CD4-positive, alpha-beta T cell treated with Interleukin-4 for 4 hours (primary cell): ENCODE measurements at regions not wholly inside any gene's neighbourhood (a gene's known extent, or its start where the extent isn't known, plus 50 kb on each side); places are given as distances from the start of the nearest gene placed in this dataset.

Experiments
- DNase-seq: peaks from one replicate; pipeline ENCODE4 v3.0.0-alpha.2; 2020

DNA sequence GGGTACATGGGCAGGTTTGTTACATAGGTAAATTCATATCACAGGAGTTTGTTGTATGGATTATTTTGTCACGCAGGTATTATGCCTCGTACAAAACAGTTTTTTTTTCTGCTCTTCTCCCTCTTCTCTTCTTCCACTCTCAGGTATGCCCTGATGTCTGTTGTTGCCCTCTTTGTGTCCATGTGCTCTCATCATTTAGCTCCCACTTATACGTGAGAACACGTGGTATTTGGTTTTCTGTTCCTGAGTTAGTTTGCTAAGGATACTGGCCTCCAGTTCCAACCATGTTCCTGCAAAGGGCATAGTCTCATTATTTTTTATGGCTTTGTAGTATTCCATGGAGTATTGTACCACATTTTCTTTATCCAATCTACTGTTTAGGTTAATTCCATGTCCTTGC lies 65.7 kb downstream of the UNC5CL start:
- DNase-seq: no peak

DNA sequence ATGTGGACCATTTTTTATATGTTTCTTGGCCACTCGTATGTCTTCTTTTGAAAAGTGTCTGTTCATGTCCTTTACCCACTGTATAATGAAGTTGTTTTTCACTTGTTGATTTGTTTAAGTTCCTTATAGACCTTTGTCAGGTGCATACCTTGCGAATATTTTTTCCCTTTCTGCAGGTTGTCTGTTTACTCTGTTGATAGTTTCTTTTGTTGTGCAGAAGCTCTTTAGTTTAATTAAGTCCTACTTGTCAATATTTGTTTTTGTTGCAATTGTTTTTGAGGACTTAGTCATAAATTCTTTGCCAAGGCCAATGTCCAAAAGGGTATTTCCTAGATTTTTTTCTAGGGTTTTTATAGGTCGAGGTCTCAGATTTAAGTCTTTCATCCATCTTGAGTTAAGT lies 66.2 kb downstream of the UNC5CL start:
- DNase-seq: no peak

DNA sequence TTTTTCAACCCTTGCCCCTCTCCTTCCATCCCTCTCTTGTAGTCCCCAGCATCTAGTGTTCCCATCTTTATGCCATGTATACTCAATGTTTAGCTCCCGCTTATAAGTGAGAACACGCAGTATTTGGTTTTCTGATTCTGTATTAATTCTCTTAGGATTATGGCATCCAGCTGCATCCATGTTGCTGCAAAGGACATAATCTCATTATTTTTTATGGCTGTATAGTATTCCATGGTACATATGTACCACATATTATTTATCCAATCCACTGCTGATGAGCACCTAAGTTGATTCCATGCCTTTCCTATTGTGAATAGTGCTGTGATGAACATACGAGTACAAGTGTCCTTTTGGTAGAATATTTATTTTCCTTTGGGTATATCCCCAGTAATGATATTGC lies 66.8 kb downstream of the UNC5CL start:
- no peak for DNase-seq

- DNase-seq: no peak
Measured at GRCh38 chr6:40968620-40969164, 70.3 kb downstream of the UNC5CL start.

GRCh38 chr6:40966860-40967259 lies 72.2 kb downstream of the UNC5CL start:
- no peak for DNase-seq

DNA sequence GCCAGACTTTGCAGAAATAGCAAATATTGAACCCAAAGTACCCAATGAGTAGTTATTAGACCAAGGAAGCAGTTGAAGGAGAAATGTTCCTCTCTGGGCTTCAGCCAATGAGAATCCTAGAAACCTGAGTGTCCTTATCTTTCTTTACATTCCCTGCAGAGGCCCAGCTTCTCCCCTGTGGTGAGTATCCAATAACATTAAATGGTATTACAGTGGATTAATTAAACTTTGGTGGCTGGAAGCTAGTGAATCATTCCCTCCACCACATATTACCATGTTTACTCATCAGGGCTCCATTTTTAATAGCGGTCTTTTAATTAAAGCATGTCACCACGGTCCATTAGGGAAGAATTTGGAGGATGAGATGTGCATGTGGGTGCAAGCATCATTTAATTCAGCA lies 74.0 kb downstream of the UNC5CL start:
- no peak for DNase-seq

DNA sequence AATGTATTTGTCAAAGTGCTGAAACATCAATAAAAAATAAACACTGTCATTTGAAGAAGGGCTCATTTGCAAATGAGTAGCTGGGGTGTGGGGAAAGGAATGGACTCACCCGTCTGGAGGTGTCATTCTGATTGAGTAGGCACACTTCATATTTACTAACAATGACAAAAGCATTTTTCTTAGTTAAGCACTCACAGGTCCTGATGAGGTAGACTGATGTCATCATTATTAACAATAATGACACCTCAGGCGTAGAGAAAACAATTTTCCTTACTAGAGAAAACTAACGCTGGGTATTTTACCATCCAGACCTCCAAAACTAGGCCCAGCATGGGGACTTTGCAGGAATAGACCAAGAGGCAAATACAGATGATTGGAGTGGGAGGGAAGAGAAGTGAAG lies 76.0 kb downstream of the UNC5CL start:
- no peak for DNase-seq

DNA sequence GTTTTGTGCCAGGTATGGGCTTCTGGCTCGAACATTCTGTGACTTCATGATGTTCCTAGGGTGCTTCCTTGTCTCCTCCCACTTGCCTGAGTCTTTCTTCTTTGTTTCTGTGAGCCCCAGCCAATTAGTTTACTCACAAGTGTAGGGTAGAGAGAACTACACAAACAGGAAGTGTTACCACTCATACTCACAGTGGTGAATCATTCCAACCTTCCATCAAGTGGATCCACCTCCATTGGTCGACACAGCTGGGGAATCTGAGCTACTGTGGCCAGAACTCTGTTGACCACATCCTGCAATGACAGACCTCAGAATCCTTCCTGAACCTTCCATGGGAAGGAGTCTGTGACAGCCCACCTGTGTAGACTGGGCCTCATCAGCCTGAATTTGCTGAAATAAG lies 76.8 kb downstream of the UNC5CL start:
- no peak for DNase-seq

GRCh38 chr6:40961831-40962230 lies 77.2 kb downstream of the UNC5CL start:
- no peak for DNase-seq

DNA sequence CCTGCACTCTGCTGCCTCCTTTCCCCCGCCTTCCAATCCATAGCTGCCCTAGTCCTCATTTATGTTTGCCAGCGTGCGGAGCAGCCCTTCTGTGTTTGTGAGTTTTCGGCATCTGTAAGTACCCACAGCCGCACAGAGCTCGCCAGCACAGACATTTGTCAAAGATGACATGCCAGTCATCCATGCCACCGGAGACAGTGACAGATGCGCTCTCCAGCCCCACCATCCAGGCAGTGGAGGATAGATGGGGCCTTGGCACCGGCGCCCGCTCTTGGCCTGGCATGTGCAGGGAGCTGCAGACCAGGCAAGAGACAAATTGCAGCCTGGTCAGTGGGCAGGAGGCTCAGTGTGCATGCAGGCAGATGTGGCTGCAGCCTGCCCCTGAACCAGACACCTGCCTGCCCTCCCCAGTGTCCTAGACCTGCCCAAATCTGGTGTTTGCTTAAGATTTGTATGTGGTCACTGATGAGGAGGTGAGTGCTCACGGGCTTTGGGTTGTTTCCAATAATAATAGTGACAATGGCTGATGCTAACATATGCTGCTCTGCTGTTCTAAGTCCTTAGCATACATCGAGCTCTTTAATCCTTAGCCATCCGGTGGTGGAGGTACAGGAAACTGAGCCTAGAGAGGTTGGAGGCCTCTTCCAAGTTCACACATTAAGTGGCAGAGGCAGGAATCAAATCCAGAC lies 78.1 kb downstream of the UNC5CL start:
- DNase-seq: no peak

GRCh38 chr6:40959781-40960327 lies 79.2 kb downstream of the UNC5CL start:
- DNase-seq: no peak

GRCh38 chr6:40958738-40959137 lies 80.3 kb downstream of the UNC5CL start:
- no peak for DNase-seq

DNA sequence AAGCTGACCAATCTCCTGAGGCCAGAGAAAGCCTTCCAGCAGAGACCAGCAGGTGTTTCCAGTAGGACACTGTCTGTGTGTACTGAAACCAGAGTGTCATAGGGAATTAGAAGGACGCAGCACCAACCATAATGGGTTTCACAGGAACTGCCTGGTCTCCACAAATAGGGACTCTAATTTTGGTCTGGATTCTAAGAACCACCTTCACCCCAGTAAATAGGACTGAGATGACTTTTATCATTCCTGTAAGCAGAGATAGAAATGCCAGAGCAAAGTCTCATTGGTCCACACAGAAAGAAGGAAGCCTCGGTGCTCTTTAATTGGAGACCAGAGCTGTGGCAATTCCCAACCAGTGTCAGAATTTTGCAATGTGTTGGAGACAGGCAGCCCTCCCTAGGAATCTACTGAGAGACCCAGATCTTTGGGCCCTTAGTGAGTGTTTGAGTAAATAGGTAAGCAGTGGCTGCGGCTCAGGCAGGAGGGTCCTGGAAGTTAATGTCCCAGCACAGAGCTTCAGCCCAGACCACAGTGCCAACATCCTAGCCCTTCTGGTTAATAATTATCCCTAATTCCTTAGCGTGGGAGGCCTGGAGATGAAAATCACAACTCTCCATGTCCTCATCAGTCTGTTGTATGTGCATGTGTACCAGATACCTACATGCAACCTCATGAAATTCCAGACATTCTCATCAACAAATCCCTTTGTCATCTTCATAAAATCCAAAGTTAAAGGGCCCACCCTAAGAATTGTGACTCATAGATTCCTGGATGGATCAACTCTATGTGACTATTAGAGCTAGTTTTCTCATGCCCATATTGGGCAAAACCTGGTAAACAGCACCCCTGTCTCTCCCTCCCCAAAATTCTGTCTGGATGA lies 81.2 kb downstream of the UNC5CL start:
- no peak for DNase-seq

GRCh38 chr6:40956936-40957335 lies 82.1 kb downstream of the UNC5CL start:
- DNase-seq: no peak

DNA sequence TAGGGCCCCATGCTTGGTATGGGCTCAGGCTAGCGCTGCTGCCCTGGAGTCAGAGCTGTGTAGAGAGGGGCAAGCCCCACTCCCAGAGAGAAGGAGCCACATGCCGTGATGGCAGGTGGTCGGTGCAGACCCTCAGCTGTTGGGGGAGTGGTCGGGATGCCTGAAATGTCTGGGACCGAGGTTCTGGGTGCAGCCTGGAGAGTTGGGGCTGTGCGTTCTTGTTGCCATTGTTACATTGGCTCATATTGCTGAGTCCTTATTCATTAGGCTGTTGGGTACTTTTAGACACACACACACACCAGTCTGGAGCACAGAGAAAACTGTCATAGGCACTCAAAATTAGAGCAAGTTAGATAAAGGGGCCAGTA lies 83.9 kb downstream of the UNC5CL start:
- DNase-seq: no peak

- no peak for DNase-seq
Measured at GRCh38 chr6:40954446-40955177, 84.4 kb downstream of the UNC5CL start.

GRCh38 chr6:40953486-40953885 lies 85.5 kb downstream of the UNC5CL start:
- DNase-seq: no peak

DNA sequence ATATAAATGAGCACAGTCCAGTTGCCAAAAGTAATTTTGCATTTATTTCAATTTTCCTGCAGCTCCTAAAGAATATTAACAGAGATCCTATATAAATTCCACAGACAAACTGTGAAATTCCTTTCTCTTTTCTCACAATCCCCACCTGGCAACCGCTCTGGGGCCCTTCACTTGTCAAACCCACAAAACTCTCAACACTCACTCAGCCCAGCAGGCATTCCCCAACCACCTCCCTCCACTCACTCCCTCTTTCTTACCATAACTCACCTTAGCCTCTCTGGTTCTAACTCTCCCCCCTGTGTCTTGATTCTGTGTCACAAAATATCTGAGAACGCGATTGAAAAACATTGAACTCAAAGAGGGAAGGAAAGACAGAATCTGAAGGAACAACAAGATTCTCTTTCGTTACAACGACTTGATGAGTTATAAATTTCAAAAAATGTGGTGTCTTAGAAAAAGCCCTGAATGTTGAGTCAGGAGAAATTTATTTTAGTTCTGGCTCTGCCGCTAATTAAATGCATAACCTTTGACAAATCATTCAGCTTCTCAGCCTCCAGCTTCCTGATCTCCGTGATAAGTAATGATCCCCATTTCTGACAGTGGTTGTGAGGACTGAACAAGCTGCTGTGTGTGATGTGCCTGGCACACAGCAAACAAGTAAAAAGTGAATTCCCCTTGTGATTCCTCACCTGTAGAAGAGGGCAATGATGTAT lies 87.9 kb downstream of the UNC5CL start:
- DNase-seq: no peak

DNA sequence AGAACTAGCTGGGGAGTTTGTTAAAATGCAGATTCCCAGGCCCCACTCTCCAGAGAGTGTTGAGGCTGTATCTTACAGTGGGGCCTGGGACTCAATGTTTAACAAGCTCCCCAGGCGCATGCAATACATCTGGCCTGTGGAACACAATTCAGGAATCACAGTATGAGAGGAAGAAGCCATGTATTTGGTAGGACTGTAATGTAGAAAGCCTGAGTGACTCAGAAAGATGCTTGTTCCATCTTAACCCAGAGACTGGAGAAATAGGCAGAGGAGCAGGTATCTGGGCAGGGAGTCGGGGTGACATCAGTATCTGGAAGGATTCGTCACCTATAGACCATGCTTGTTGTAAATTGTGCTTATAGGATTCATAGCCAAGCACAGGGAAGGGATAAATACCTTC lies 90.5 kb downstream of the UNC5CL start:
- DNase-seq: no peak

GRCh38 chr6:40947876-40948526 lies 91.0 kb downstream of the UNC5CL start:
- no peak for DNase-seq

GRCh38 chr6:40946738-40947301 lies 92.2 kb downstream of the UNC5CL start:
- DNase-seq: no peak

- DNase-seq: no peak
Measured at GRCh38 chr6:40937491-40937890, 101.5 kb downstream of the UNC5CL start.
